ENCODE measurements at regions not wholly inside any gene's neighbourhood (a gene's known extent, or its start where the extent isn't known, plus 50 kb on each side); places are given as distances from the start of the nearest gene placed in this dataset.

DNA sequence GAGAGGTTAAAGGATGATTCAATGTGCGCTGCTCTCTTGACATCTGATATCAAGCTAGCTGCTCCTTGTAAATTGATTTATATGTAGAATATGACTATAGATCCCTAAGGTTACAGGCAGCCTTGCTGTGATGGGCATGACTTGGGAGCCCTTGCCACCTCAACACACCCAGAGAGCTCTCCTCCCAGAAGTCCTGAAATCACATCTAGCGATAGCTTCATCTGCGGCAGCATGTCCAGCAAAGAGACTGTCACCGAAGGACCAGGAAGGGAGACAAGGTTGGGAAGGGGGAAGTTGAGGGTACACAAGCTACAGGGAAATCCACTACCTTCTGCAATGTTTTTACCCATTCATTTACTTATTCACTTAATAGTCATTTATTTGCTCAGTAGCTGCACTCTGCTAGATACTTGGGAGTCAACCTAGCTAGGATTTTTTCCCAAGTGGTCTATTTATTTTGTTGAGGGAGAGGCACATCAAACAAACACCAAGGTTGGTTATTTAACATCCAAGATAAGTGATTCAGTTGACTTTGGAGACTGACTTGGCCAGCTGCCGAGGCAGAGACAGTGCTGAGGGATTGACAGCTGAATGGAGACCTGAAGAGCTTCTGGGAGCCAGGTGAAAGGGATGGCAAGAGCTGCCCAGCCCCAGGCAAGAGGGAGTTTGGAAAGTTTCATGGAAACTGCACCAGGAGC is 205.8 kb upstream of the IL12A start:
- TF ChIP-seq, protein P1, sequence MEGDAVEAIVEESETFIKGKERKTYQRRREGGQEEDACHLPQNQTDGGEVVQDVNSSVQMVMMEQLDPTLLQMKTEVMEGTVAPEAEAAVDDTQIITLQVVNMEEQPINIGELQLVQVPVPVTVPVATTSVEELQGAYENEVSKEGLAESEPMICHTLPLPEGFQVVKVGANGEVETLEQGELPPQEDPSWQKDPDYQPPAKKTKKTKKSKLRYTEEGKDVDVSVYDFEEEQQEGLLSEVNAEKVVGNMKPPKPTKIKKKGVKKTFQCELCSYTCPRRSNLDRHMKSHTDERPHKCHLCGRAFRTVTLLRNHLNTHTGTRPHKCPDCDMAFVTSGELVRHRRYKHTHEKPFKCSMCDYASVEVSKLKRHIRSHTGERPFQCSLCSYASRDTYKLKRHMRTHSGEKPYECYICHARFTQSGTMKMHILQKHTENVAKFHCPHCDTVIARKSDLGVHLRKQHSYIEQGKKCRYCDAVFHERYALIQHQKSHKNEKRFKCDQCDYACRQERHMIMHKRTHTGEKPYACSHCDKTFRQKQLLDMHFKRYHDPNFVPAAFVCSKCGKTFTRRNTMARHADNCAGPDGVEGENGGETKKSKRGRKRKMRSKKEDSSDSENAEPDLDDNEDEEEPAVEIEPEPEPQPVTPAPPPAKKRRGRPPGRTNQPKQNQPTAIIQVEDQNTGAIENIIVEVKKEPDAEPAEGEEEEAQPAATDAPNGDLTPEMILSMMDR (IDR thresholded peaks at IDR 0.05), result no peak
- H3K27me3 ChIP-seq, result no peaks in the 10 kb centered on the region
- H3K36me3 ChIP-seq, result no peaks in the 10 kb centered on the region
- no peak overlapping the region for H3K4me3 ChIP-seq (ENCODE audit: low read depth in 1 of 2, low read length in 1 of 2)
- no peak overlapping the region for H3K27ac ChIP-seq
- H3K4me1 ChIP-seq (ENCODE audit: control insufficient read depth in 1 of 2, insufficient read depth in 1 of 2, low read depth in 1 of 2, low read length in 1 of 2), result no peaks in the 10 kb centered on the region
- H3K9me3 ChIP-seq, result no peaks in the 10 kb centered on the region

DNA sequence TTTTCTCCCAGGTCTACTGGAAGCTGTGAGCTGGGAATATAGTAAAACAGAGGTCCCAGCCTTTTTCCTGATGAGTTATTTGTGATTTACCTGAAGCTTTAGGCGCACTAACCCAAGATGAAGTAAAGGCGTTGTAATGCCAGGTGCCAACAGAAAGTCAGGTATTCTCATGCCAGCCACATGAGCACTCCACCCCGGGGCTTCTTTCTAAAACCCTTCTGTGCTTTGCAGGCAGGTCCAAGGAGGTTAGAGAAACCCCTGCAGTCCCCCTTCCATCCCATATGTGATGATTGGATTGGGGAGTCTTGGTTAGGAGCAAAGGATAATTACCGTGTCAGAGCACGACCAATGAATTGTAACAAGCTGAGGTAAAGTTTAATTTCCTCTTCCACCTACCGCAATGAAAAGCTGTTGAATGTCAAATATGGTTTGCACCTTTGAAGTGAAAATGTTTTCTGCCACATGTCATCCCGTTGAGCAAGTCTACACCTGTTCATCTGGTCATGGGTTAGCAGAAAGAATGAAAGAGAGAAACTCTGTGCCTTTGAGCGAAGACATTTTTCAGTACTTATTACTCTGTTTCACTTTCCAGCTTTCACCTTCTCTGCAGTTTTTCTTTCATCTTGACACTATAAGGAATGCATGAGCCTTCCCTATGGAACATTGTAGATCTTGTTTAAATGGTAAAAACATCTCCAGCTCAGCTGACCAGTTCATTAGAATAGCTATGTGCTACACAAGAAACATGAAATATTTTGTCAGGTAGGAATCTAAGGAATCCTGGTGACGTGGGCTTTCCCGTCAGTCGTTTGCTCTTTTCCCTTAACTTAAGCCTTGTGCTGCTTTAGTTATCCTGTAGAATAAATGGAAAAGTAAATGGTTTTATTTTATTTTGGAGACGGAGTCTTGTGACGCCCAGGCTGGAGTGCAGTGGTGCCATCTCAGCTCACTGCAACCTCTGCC is 204.6 kb upstream of the IL12A start:
- TF ChIP-seq, protein P1 (IDR thresholded peaks at IDR 0.05), result no peak
- no peaks in the 10 kb centered on the region for H3K36me3 ChIP-seq
- no peaks in the 10 kb centered on the region for H3K4me1 ChIP-seq (ENCODE audit: control insufficient read depth in 1 of 2, insufficient read depth in 1 of 2, low read depth in 1 of 2, low read length in 1 of 2)
- no peaks in the 10 kb centered on the region for H3K9me3 ChIP-seq
- H3K27ac ChIP-seq, result no peak overlapping the region
- H3K27me3 ChIP-seq, result no peaks in the 10 kb centered on the region
- H3K4me3 ChIP-seq (ENCODE audit: low read depth in 1 of 2, low read length in 1 of 2), result no peak overlapping the region

DNA sequence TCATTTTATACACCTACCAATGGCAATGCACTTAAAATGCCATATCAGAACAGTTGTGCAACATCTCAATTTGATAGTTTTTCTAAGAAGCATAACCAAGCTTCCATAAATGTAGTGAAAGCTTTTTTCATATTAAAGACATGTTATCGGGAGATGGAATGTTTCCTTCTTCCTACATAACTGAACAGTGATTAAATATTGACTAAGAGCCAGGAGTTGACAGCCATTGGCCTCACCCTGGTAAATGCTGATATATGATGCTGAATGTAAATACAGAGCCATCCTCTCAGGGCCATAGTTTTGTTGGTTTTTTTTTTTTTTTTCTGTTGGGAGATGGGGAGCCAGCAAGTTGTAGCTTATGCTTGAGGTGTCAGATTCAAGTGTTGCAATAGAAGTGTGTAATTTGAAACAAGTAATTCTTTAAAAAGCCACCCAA is 203.3 kb upstream of the IL12A start:
- Histone ChIP-seq H3K27me3 (no peaks in the 10 kb centered on the region), H3K4me3 (ENCODE audit: low read depth in 1 of 2, low read length in 1 of 2) (no peak overlapping the region), H3K36me3 (no peaks in the 10 kb centered on the region), H3K27ac (no peak overlapping the region), H3K9me3 (no peaks in the 10 kb centered on the region), H3K4me1 (ENCODE audit: control insufficient read depth in 1 of 2, insufficient read depth in 1 of 2, low read depth in 1 of 2, low read length in 1 of 2) (no peaks in the 10 kb centered on the region)
- TF ChIP-seq, protein P1 (IDR thresholded peaks at IDR 0.05), result no peak

DNA sequence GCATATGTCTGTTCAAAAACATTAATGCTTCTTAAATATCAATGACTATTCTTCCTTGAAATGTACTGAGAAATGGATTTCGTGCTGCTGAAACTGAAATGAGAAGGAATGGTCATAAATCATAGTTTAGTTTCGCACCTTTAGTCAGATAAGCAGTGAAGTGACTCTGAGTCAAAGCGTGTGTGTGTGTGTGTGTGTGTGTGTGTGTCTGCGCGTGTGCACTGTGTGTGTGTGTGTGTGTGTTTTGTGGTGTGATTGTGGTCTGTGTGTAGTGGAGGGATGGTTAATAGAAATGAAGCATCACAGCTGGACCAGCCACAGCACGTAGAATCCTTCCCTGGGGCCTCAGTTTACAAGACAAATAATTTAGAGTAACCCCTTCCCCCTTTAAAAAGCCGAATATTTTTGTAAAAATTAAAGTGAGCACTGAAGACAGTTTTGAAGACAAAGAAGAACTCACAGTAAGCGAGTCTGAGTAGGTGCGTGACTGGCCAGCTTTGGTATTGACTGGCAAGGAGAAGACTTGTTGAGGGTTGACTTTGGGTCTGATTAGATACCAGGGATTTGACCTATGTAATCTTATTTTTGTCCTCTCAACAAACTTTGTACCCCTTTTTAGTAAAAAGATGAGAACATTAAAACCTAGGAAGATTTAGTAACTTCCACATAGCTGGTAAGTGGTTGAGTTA is 202.0 kb upstream of the IL12A start:
- no peaks in the 10 kb centered on the region for H3K9me3 ChIP-seq
- H3K4me3 ChIP-seq (ENCODE audit: low read depth in 1 of 2, low read length in 1 of 2), result no peak overlapping the region
- TF ChIP-seq, protein P1 (IDR thresholded peaks at IDR 0.05), result no peak
- no peak overlapping the region for H3K27ac ChIP-seq
- H3K36me3 ChIP-seq, result no peaks in the 10 kb centered on the region
- H3K4me1 ChIP-seq (ENCODE audit: control insufficient read depth in 1 of 2, insufficient read depth in 1 of 2, low read depth in 1 of 2, low read length in 1 of 2), result no peaks in the 10 kb centered on the region
- H3K27me3 ChIP-seq, result no peaks in the 10 kb centered on the region

DNA sequence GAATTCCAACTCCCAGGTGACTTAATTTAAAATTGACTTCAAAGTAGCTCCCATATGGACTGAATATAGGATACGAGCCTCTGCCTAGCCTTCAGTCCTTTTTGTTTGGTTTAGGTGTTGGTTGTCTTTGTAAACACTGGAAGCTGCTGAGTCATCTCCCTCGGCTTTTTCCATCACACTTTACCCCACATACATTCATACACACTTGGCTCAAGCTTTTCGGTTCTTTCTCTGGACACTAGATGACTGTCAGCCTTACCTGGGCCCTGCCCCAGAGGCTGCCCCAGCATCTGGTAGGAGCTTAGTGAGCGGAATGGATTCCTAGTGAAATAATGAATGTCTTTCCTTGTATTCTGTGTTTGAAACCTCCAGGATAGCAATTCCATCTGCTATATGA is 201.5 kb upstream of the IL12A start:
- H3K4me1 ChIP-seq (ENCODE audit: control insufficient read depth in 1 of 2, insufficient read depth in 1 of 2, low read depth in 1 of 2, low read length in 1 of 2), result no peaks in the 10 kb centered on the region
- TF ChIP-seq, protein P1 (IDR thresholded peaks at IDR 0.05), result no peak
- H3K27me3 ChIP-seq, result no peaks in the 10 kb centered on the region
- no peak overlapping the region for H3K4me3 ChIP-seq (ENCODE audit: low read depth in 1 of 2, low read length in 1 of 2)
- H3K27ac ChIP-seq, result no peak overlapping the region
- H3K9me3 ChIP-seq, result no peaks in the 10 kb centered on the region
- H3K36me3 ChIP-seq, result no peaks in the 10 kb centered on the region

All from neutrophil (primary cell).